MG63 (cell line): ENCODE measurements at regions not wholly inside any gene's neighbourhood (a gene's known extent, or its start where the extent isn't known, plus 50 kb on each side); places are given as distances from the start of the nearest gene placed in this dataset.
A peak's percentile ranks its signal among the peaks of the same experiment; 100 is the strongest.

ENCODE experiments used
- DNase-seq: peaks from one replicate; pipeline ENCODE4 v3.0.0-alpha.2; 2020
- H3K27me3 ChIP-seq: fragments of 250-450 bp; sonication (Bioruptor Pico); 2 replicates; pipeline ENCODE4 v1.5.1; 2020; ENCODE audit warnings: mild to moderate bottlenecking, moderate library complexity
- H3K36me3 ChIP-seq: fragments of 250-450 bp; sonication (Bioruptor Pico); 2 replicates; pipeline ENCODE4 v1.5.1; 2020; ENCODE audit warnings: mild to moderate bottlenecking, moderate library complexity
- H3K4me3 ChIP-seq: fragments of 250-450 bp; sonication (Bioruptor Pico); 2 replicates; pipeline ENCODE4 v1.5.1; 2020; ENCODE audit warnings: mild to moderate bottlenecking, moderate library complexity
- H3K9me3 ChIP-seq: fragments of 250-450 bp; sonication (Bioruptor Pico); 2 replicates; pipeline ENCODE4 v1.5.1; 2020; ENCODE audit warnings: mild to moderate bottlenecking, moderate library complexity

DNA sequence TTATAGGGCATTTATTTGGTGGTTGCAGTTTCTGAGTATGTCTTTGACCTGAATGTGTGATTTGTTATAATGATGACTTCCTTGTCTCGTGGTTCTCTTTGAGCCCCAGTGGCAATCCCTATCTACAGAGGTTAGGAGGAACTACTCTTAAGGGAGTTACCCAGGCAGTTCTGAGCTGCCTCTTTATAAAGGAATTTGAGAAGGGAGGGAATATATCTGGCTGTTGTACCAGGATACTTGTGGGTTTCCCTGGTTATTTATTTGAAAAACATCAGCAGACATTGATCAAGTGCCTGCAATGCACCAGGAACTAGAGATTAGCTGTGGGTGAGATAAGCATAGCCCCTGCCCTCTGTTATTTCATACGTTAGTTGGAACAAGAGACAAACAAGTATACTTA, 243.5 kb upstream of the ARHGAP20 start:
- H3K9me3 ChIP-seq = no peaks in the 10 kb centered on the region
- H3K36me3 ChIP-seq = no peaks in the 10 kb centered on the region
- no peaks in the 10 kb centered on the region; the same call in 1 of the 2 replicates for H3K27me3 ChIP-seq
- DNase-seq = no peak
- H3K4me3 ChIP-seq = no peak overlapping the region

DNA sequence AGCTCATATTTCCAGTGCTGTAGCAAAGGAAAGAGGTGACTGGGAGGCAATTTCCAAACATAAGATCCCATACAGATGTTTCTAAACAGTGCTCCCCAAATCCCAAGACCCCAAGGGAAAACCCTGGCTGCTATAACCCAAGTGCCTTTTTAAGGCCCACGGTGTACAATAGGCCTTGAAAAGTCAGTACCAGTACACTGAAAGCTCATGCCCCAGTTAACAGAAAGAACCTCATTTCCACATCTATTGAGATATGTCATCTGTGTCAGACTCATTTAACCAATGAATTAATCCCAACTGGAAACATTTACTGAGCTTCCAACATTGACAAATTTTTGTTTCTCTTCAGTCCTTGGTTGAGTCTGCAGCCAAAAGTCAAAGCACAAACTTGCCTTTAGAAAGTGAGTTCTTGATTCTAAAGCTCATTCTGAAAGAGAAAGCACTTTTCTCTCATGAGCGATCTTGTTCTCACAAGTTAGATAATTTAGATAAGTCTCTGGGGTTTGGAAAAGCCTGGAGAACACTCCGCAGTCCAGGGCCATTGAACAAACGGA, 239.8 kb upstream of the ARHGAP20 start:
- H3K4me3 ChIP-seq = no peak overlapping the region
- DNase-seq = no peak
- no peaks in the 10 kb centered on the region for H3K9me3 ChIP-seq
- no peaks in the 10 kb centered on the region for H3K27me3 ChIP-seq
- no peaks in the 10 kb centered on the region for H3K36me3 ChIP-seq

DNA sequence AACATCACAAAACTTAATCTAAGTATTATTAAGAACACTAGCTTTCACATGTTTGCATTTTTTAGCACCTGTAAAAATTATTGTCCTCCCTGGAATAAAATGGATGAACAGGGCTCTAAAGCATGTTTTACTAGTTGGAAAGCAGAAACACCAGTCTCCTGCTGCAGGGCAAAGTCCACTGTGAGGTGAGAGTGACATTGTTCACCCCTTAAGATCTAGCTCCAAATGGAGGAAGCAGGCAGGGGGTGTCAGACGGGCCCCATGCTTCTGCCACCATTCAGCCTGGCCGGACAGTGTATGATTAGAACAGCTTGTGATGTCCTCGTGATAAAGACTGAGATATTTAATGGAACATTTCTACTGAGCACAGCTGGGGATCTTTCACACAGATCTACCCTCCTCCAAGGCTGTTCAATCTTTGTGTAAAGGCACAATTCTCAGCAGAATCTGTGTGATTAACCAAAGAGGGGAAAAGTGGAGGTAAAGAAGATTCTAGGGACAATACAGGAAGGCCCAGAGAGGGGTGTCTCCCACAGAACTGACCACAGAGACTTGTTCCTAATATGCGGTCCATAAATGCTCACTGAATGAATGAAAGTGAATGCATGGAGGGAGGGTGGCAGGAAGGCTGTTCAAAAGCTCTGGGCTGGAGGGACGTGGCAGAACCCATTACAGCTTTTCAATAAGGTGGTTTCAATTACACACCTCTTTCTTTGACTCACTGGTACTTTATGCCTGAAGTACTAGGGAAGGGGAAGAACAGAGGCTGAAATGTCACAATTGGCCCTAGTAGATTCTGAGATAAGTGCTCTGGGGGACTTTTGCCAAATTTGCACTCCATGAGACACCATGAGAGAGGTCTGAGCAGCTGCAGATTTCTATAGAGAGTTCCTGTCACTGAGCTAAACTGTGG, 239.1 kb upstream of the ARHGAP20 start:
- Histone ChIP-seq H3K27me3 (no peaks in the 10 kb centered on the region), H3K9me3 (no peaks in the 10 kb centered on the region), H3K36me3 (no peaks in the 10 kb centered on the region), H3K4me3 (no peak overlapping the region)
- no peak for DNase-seq

DNA sequence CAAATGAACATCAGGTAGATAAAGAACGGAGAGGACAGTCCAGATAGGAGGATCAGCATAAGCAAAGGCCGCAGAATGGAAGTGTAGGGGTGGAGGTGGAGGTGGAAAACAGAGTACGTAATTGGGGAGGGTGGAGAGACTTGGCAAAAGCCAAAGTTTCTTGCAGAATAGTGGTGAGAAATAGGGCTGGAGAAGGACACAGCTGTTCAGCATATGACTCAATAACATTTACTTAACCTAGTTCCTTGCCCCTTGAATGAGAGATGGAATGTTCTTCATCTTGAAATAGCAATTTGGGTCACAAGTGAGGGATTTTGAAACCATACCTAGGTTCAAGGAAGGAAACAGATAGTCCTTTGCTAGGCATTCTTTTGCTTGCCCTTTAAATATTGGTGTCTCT, 235.9 kb upstream of the ARHGAP20 start:
- H3K4me3 ChIP-seq = no peak overlapping the region
- DNase-seq = no peak

DNA sequence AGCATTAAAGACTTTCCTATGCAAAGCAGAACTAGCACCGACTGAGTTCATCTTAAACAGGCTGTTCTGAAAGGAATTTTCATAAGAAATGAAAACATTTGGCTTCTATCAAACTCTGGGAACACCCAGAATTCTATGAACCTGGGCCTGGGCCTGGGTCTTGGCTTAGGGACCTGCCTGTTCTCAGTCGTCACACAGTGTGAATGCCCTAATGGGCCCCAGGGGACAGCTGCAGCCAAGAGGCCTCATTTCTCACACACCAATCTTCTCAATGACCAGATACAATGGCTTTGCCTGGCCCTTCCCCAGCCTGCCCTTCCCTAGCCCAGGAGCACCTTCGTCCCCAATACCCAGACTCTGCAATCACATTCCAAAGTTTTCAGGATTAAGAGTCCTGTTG, 234.9 kb upstream of the ARHGAP20 start:
- Histone ChIP-seq H3K9me3 (no peaks in the 10 kb centered on the region), H3K27me3 (no peaks in the 10 kb centered on the region), H3K4me3 (no peak overlapping the region), H3K36me3 (no peaks in the 10 kb centered on the region)
- no peak for DNase-seq

More for the DNA sequence above, 235.9 kb upstream of the ARHGAP20 start:
- no peaks in the 10 kb centered on the region for H3K27me3 ChIP-seq
- H3K9me3 ChIP-seq = no peaks in the 10 kb centered on the region
- no peaks in the 10 kb centered on the region for H3K36me3 ChIP-seq

DNA sequence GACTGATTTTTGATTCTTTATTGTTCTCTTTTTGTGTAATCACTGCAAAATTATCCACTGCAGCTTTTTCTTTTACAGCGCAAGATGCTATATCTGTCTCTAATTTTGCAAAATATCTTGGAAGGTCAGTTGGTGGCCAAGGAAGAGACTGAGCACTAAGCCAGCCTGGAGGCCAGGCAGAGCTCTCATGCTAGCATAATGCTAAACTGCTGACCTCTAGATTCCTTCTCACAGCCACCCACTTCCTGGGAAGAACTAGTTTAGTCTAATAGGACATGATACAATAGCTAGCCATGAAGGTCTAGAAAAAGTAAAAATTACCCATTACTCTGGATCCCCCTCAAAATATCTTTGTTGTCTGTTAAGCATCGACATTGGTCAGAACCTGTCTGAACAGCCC, 227.2 kb upstream of the ARHGAP20 start:
- no peak overlapping the region for H3K4me3 ChIP-seq
- no peaks in the 10 kb centered on the region for H3K27me3 ChIP-seq
- no peak for DNase-seq
- H3K36me3 ChIP-seq = no peaks in the 10 kb centered on the region
- H3K9me3 ChIP-seq = no peaks in the 10 kb centered on the region

DNA sequence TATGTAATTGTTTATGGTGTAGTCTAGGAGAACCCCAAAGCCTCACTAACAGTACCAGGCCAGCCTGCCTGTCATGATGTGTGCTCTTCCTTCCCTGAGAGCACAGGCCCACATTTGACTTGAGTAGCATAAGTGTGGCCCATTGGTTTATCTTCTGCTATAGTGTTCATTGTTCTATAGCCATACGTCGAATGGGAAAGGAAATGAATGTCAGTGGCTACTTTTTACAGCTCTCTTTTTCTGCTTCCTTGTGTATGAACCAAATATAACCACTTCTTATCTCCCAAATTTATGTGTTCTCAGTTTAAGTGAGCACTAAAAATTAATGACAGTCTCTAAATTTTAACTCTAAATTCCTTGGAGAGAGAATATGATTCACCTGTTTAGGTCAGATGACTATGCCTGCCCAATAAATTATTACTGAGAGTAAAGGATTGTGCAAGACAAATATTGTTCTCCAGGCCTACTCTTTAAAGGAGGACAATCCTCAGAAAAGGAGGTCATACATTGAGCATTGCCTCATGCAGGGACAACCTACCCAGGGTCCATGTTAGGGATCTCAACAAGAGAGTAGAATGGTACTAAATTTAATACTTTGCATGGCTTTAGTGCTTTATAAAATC, 222.9 kb upstream of the ARHGAP20 start:
- Histone ChIP-seq H3K4me3 (no peak overlapping the region), H3K27me3 (no peaks in the 10 kb centered on the region; the same call in 1 of the 2 replicates), H3K36me3 (no peaks in the 10 kb centered on the region), H3K9me3 (no peaks in the 10 kb centered on the region)
- DNase-seq = no peak

DNA sequence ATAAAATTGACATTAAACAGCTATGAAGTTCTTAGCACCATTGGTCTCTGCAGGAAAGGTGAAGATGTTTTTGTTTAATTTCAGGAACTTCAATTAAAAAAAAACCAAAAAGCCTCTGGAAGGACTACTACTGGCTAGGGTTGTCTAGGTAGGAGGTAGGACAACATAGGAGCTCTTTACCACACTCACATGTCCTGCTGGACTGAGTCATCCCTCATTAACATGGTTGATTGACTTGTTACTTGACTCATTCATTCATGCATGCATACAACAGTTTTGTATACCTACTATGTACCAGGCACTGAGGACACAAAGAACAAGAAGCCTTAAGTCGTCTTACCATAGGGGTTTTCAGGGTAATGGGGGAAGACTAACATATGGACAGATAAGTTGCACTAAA, 216.9 kb upstream of the ARHGAP20 start:
- H3K27me3 ChIP-seq = no peaks in the 10 kb centered on the region; the same call in 1 of the 2 replicates
- H3K9me3 ChIP-seq = no peaks in the 10 kb centered on the region
- no peak overlapping the region for H3K4me3 ChIP-seq
- no peaks in the 10 kb centered on the region for H3K36me3 ChIP-seq
- DNase-seq = no peak

DNA sequence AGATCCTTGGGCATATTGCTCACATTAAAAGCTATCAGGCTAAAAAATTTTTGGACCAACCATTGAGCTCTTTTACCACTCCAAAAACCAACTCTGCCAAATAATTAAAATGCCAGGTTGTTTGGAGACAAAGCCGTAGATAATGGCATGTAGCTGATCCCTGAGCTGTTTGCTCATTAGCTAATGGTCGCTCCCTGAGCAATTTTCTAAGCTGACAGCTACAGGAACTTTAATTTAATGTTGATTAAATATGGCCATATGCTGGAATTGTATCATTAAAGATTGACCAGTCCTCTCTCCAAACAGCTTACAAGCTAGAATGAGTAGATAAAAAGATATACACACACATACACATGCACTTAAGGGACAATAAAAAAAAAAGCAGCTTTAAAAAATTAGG, 216.2 kb upstream of the ARHGAP20 start:
- Histone ChIP-seq H3K27me3 (no peaks in the 10 kb centered on the region; the same call in 1 of the 2 replicates), H3K9me3 (no peaks in the 10 kb centered on the region), H3K36me3 (no peaks in the 10 kb centered on the region), H3K4me3 (no peak overlapping the region)
- no peak for DNase-seq

DNA sequence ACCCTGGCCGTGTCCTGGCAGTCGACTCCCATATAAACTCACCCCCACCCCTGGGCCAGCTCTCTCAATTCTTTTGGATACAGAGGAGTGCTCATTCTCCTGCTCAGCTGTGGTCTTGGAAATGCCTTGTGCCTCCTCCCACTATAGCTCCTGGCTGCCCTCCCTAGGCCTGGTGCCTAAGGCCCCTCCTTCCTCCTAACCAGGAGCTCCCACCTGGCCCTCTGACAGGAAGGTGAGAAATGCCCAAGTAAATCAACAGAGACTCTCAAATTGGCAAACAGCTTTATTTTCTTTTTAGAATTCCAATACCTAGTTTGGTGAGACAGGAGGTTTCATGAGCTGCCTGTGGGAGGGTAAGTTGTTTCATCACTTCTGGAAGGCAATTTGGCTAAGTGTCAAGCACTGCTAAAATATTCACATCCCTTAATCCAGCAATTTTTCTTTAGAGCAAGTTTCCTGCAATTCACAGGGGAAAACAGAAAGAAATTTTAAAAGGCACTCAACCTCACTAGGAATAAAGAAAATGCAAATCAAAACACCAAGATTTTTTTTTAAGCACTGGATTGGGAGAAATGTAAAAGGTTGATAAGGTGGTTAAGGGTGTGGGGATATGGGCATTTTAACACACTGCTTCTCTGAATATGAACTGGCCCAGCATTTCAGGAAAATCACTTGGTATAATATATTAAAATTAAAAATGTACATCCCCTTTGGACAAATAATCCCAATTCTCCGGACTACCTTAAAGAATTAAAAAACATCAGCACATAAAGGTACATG, 209.7 kb upstream of the ARHGAP20 start:
- DNase-seq = peak; percentile 7
- no peak overlapping the region for H3K4me3 ChIP-seq
- no peaks in the 10 kb centered on the region for H3K36me3 ChIP-seq
- H3K9me3 ChIP-seq = no peaks in the 10 kb centered on the region
- no peaks in the 10 kb centered on the region for H3K27me3 ChIP-seq

DNA sequence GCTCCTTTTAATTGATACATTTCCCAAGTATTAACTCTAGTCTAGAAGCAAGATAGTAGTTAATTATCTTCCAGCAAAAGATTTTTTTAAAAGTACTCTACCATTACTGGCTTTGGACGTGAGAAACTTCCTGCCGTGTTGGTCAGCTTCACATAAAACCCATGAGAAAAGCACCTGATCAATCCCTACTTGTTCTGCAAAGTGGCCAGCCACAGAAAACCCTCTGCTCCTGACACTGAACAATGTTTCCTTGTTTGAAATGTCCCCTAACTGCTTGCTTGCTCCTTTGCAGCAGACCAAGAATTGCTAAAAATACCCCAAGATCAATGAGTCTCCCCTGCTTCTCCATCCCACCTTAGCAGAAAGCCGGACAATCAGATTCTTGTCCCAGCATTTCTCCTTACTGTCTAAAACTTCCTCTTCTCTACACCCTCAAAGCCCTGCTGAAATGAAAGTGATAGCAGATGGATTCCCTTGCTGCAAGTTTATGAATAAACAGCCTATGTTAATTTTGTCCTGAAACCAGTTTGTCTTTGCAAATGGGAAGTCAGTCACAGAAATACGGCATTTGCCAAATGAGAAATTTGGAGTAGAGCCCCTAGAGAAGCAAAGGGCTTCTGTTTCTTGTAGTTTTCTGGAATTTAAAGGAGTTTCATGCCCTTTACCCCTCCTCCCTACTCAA, 207.1 kb upstream of the ARHGAP20 start:
- no peaks in the 10 kb centered on the region for H3K27me3 ChIP-seq
- H3K9me3 ChIP-seq = no peaks in the 10 kb centered on the region
- no peak for DNase-seq
- no peak overlapping the region for H3K4me3 ChIP-seq
- no peaks in the 10 kb centered on the region for H3K36me3 ChIP-seq

DNA sequence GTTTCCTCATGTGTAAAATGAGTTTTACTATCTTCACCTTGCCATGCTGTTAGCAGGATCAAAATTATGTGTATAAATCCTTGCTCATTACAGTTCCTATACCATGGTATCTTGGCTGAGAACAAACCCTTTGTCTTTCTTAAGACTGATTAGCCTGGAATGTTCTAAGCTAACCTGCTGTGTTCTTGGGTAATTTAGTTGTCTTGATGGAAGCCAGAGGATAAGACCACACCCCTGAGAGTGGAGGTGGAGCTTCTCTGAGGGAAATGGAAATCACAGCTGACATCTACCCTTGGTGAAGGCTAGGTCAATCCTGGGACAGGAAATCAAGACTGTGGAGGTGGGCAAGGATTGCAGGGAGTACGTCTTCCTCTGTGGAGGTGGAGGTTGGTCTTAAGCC, 206.1 kb upstream of the ARHGAP20 start:
- no peak for DNase-seq
- Histone ChIP-seq H3K9me3 (no peaks in the 10 kb centered on the region), H3K36me3 (no peaks in the 10 kb centered on the region), H3K4me3 (no peak overlapping the region), H3K27me3 (no peaks in the 10 kb centered on the region)

DNA sequence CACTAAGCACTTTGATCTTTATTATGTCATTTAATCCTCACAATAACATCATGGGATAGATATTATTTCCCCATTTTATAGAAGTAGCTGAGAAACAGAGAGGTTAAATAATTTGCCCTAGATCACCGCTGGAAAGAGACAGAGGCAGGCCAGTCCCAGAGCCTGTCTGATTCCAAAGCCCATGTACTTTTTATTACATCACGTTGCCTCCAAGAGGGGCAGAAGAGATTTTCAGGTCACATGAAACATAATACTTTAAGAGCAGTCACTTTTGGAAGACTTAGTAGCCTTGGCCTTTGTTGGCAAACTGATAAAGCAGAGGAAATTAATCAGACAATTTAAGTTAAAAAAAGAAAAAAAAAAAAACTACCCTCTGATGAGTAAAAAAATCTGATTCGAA, 200.2 kb upstream of the ARHGAP20 start:
- no peak overlapping the region for H3K4me3 ChIP-seq
- no peaks in the 10 kb centered on the region for H3K27me3 ChIP-seq
- H3K36me3 ChIP-seq = no peaks in the 10 kb centered on the region
- H3K9me3 ChIP-seq = no peaks in the 10 kb centered on the region
- no peak for DNase-seq

DNA sequence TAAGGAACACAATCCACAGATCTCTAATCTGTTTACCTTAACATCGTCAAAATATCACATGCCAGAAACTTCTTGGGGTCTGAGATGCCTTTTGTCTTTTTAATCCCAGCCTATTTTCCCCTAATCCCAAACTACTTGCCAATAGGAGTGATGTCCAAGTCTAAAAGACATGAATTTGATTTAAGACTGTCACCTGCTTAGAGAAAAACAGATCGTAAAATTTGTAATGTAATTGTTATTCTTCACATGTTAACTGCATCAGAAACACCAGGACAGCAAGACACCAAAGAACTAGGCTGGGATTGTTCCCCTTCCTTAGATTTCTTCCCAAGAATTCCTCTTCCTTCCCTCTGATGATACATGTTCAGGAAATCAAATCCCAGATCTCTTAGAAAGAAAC, 198.1 kb upstream of the ARHGAP20 start:
- Histone ChIP-seq H3K4me3 (no peak overlapping the region), H3K36me3 (no peaks in the 10 kb centered on the region), H3K9me3 (no peaks in the 10 kb centered on the region), H3K27me3 (no peaks in the 10 kb centered on the region)
- DNase-seq = no peak

DNA sequence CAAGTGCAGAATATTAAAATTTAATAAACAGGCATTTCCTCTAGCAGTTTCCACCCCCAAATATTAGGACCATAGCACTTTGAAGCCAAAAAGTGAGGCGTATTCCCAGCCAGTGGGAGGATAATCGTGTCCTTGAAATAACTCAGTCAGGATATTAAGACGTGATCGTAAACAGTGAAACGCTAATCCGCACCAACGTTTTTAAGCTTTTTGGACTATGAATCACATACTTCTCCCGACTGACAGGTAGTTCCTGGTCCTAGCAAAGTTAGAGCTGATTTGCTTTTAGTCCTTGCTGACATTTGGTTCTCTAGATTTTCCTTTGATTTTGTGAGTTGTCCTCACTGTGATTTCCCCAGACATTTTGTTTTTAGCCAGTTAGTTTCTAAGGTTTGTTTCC, 197.1 kb upstream of the ARHGAP20 start:
- DNase-seq = no peak
- no peaks in the 10 kb centered on the region for H3K27me3 ChIP-seq
- no peaks in the 10 kb centered on the region for H3K36me3 ChIP-seq
- no peak overlapping the region for H3K4me3 ChIP-seq
- no peaks in the 10 kb centered on the region for H3K9me3 ChIP-seq

DNA sequence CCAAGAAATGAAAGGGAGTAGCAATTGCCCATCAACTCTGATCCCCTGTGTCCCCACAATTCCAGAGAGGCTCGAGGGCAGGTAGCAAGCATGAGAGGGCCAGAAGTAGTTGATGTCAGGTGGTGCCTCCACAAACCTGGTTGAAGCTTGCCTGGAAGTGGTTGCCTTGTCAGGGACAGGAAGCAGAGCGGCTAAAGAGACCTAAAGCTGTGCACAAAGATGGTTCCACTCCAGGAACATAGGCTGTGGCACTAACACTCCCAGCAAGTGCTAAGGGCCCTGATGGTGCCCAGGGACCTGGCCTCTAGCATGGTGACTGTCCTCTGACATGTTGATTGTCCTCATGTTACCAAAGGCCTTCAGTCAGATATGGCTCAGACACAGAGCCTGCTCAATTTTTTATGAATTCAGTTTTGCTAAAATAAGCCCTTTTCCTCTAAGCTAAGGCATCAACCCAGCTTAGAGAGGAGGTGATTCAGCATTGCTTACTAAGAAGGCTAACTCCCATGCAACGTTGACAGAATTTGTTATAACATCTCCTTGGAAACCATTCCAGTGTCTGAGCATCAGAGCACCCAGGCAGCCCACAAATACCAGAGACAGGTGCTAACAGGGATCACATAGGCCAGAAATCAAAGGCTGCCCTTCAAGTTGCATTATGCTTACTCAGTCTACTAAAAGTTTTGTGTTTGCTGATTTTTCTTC, 196.3 kb upstream of the ARHGAP20 start:
- DNase-seq = peak; percentile 13
- Histone ChIP-seq H3K4me3 (no peak overlapping the region), H3K27me3 (no peaks in the 10 kb centered on the region)

More for the DNA sequence above, 196.3 kb upstream of the ARHGAP20 start:
- no peaks in the 10 kb centered on the region for H3K36me3 ChIP-seq
- H3K9me3 ChIP-seq = no peaks in the 10 kb centered on the region
